Left cardiac atrium (tissue), 4 donors: ENCODE measurements at regions not wholly inside any gene's neighbourhood (a gene's known extent, or its start where the extent isn't known, plus 50 kb on each side); places are given as distances from the start of the nearest gene placed in this dataset.

Experiments used
- ATAC-seq, 2 donors: fragments of 200-7000 bp; cut with Tn5 transposase; one replicate each; pipeline ENCODE4 v1.9.1; 2020; ENCODE audit warnings: mild to moderate bottlenecking in 2 of 2, moderate library complexity in 2 of 2
- DNase-seq: peaks from one replicate; pipeline ENCODE4 v3.0.0-alpha.2; 2020
- intact Hi-C, 2 donors: fragments of 100-400 bp; cut with DNase I; formaldehyde crosslinking; loops; one replicate each; pipeline versions ENCODE4 v1.14.1 to v1.15.1; 2022 to 2023
- donor health status: DM: no; HTN: yes; CAD: no.
- donor health status: DM: no; HTN: yes; CAD: no; lungs with severe emphysema.
- donor health status: DM: yes; HTN: yes; CAD: no.
- donor health status: Dilated cardiomyopathy.

- no peak for ATAC-seq
- DNase-seq: no peak
- intact Hi-C loops: no loop called here
These were observed 235.4 kb upstream of the SESN3 start for GRCh38 chr11:95466416-95466815.

DNA sequence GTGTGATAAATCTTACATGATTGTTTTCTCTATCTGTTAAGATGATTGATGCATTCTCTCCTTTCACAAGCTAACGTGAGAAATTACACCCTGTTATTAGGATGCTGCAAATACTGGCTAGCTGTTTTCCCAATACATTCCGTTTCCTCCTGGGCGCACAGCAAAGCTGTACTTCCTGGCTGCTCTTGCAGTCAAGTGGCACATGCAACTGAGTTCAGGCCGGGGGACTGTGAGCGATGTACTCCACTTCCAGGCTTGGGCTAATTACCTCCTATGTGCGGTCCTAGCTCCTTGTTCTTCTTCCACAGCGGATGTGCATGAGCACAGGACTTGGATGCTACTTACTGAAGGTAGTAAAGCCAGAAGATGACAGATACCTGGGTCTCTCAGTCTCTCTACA, 234.9 kb upstream of the SESN3 start:
- ATAC-seq (no peak), DNase-seq (no peak)
- intact Hi-C loops: no loop called here

- ATAC-seq (no peak), DNase-seq (no peak)
- intact Hi-C loops: no loop called here
These were observed 230.9 kb upstream of the SESN3 start for GRCh38 chr11:95461858-95462257.

DNA sequence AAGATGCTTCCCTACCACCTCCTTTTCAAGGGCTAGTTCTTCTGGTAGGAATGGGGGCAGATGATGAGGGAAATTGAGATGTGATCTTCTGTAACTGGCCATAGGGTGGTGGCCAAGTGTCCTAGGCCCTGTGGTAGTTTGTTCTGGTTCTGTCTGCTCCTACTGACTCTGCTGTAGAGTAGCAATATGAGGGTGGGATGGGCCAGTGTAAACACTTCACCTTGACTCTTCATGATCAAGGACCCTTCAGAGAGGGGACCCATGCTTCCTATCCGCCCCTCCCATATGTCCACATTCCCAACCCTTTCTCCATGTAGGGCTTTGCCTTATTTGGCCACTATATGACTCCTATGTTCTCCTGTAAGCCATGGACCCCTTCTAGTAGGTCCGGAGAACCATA, 230.3 kb upstream of the SESN3 start:
- no peak for DNase-seq
- ATAC-seq: no peak
- intact Hi-C loops: no loop called here

DNA sequence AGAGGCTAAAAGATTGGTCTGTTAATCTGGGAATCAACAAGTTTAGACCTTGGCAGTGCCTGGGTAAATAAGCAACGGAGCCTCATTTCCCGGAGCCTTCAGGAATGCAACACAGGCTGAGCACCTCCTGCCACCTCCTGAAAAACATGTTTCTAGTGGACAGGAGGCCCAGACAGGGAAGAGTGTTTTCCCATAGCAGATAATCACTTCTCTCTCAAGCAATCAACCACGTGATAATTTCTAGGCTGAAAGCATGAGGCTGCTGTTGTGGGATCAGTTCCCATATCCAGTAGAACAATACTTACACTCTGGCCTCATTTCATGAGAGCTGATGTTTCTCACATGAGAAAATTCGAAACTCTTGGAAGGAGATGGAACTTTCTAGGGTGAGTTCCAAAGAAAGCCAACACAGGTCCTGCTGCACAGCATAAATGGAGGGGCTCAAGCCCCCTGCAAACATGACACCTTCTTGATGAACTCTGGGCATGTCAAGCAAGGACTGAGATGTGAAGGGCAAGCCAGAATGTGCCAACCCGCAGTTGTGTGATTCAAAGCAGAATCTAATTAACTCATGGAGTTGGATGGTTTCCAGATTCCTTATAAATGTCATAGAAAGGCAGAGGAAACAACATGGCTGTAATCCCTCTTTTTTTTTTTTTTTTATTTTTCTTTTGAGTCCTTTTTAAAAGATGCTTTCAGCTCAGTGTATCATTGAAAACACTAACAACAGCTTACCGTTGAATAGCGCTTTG, 228.5 kb upstream of the SESN3 start:
- no peak for DNase-seq
- intact Hi-C loops: no loop called here
- peak; percentile 67 to 87 for ATAC-seq

DNA sequence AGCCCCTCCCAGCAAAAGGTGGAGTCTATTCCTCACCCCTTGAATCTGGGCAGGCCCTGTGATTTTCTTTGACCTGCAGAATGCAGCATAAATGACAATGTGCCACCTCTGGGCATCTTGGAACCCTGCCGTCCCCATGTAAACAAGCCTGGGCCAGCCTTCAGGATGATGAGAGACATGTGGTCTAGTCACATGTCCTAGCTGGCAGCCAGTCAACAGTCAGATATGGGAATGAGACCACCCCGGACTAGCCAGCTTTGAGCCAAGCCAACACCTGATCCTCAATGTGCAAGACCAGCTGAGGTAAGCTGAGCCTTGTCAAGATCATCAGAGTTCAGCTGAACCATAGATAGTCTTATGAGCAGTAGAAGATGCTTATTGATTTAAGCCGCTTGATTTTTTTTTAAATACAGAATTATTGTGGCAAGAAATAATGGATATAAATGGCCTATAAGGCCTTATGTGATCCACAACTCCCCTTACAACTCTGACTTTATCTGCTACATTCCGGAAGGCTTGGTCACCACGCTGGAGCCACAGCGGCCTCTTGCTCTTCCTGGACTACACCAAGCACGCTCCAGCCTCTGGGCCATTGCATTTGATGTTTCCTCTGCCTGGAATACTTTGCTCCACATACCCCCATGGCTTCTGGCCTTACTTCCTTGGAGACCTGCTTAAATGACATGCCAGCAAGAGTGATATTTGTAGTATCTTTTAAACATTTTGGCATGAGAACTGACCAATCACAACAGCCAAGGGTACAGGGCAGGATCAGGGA, 225.9 kb upstream of the SESN3 start:
- intact Hi-C loops: no loop called here
- ATAC-seq (peak in 1 of 2 donors; percentile 34), DNase-seq (no peak)

DNA sequence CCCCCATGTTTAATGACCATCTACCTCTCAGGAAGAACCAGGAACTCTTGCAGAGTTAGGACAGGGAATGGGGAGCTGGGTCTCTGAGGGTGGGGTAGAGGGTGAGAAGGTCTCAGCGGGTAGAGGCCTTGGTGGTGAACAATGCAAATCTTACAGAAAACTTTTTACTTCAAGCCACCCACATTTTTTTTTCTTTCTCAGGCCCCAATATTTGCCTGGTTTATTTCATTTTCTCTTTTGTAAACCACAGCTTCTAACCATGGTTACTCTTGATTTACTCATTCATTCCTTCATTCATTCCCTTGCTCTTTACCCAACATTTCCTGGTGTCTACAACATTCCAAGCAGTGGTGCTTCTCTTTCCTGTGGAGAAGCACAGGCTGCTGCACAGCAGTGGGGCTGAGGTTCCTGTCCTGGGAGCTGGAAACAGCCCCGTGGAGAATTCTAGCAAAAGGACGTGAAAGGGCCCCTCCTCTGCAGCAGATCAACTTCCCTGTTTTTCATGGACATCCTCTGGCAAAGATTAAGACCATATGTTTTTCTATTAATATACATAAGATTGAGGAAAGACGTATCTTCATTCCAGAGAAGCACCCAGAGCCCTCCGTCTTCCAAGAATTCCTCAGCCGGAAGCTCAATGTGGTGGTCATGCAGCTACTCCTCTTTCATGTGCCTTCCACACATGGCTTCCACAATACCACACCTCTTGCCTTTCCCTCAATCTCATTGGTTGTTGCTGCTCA, 224.4 kb upstream of the SESN3 start:
- no peak for DNase-seq
- ATAC-seq: no peak
- intact Hi-C loops: no loop called here

DNA sequence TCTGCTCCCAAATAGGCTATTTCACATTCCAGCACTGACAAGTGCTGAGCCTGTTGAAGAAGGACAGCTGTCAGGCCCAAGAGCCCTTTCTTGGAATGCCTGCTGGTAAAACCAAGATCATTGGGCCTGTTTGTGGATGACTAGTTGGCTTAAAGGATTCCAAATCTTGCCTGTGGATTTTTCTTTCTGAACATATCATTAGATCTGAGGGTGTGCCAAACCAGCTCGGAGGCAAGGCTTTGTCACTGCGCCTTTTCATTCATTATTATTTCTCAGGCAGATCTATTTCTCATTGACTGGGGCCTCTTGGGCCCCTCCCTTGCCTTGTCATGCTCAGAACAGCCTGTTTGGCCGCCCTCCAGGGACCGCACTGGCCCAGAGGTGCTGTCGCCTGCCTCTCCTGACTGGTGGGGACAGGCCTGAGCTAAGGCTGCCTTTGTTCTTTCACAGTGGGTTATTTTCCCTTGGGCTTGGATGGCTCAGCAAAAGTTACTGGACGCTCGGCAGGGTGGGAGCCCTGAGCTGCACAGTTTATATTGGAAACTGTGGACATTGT, 222.7 kb upstream of the SESN3 start:
- DNase-seq (peak; percentile 73), ATAC-seq (peak; percentile 79 to 80)
- intact Hi-C loops: no loop called here

DNA sequence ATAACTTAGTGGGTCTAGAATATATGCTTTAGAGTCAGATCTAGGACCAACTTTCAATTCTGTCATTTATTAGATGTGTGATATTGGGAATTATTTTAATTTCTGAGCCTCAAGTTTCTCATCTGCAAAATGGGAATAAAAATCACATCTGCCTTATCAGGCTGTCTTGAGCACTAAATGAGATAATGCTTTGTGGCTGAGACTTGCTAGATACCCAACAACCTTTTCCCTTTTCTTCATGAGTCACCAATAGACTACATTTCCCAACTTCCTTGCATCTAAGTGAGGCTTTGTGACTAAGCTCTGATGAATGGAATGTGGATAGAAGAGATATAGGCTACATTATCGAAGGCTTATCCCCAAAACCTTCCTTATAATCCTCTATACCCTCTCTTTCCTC, 220.7 kb upstream of the SESN3 start:
- DNase-seq: no peak
- intact Hi-C loops: no loop called here
- ATAC-seq: peak in 1 of 2 donors; percentile 41

DNA sequence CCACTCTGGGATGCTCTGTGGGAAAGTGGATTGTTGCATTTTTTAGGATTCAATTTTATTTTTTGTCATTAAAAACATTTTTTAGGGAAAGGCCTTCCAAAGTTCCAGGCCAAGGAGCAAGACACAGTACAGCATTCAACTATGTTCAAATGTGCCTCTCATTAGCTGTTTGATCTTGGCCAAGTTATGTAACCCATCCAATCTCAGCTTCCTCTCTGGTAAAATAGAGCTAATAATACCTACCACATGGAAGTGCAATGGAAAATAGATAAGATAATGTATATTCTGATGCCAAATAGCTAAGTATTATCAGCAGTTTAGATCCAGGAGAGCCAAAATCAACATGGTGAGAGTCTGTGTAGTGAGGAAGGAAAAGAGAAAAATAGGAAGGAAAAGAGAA, 220.3 kb upstream of the SESN3 start:
- peak; percentile 63 to 70 for ATAC-seq
- intact Hi-C loops: no loop called here
- no peak for DNase-seq

DNA sequence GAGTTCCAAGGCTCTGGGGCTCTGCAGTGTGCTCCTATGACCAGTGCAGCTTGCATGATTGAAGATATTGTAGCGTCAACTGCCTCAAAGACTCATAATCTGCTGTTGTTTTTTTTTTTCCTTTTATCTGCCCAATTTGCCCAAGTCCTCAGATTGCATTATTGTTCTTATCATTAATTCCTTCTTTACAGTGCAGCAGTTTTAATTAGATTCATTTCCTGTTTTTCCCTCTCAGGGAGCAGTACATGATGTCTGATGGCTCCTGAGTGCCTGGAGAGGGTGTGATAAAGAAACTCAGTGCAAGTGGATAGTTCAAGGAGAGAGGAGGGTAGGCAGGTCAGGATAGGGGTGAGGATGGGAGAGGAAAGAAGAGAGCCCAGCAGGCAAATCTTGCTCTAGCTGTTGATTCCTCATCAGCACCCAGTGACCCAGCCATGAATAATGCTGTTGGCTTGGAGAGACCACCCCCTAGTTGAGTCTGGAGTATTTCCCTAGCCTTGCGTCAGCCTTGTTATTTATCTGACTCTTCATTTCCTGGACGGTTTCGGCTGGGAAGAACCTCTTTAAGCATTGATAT, 219.6 kb upstream of the SESN3 start:
- intact Hi-C loops: no loop called here
- ATAC-seq (peak; percentile 40 to 60), DNase-seq (peak; percentile 37)

- intact Hi-C loops: no loop called here
- DNase-seq: no peak
- ATAC-seq: no peak
These were observed 214.8 kb upstream of the SESN3 start for GRCh38 chr11:95445746-95446333.

DNA sequence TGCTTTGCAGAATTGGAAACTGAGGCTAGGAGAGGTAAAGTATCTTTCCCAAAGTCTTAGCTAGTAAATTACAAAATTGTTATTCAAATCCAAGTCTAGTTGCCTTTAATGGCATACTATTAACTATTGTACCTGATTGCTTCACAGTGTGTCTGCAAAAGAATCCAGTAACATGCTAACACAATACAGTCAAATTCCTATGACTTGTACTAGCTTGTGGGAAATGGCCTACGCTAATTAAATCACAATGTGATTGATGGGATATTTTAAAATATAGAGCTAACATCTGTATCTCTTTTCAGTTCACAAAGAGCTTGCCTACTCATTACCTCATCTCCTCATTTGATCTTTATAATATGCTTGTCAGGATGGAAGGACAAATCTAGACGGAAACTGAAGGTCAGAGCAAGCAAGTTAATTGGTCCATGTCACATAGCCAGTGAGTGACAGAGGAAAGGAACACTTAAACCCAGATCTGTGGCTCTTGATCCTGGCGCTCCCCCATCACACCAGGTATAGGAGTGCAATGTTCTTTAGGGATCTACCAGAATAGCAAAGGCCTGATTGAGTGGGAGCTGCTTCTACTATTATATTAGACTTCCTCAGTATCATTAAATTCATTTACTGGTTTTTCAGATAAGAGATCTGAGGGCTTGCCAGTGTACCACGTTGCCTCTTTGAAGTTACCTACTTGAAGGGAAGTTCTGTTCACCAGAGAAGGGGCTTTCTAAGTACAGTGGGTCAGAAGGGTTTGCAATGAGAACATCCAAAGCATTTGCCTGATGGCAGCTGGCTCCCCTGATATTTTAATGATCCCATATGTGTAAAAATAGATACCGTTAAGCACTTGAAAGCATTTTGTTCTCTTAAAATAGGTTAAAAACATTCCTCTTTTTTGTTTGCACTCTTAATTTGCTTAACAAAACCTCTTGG, 213.6 kb upstream of the SESN3 start:
- intact Hi-C loops: no loop called here
- ATAC-seq (no peak), DNase-seq (no peak)

DNA sequence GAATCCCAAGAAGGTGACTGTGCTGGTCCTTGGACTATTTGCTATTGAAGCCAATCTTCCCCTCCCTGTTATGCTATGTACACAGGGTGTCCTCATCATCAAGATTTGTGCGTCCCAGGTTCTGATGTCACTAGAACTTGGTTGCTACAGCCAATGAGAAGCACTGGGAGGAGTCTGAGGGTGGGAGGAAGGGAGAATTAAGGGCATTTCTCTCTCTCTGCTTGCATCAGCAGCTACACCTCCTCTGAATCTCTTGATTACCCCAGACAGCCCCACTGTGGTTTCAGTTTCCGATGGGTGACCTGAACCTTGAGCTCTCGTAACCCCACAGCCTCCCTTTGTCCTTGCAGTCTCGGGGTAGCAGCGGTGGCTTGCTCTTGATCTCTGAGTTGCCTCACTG, 212.4 kb upstream of the SESN3 start:
- intact Hi-C loops: no loop called here
- DNase-seq (no peak), ATAC-seq (no peak)

- DNase-seq (no peak), ATAC-seq (no peak)
- intact Hi-C loops: no loop called here
These were observed 211.6 kb upstream of the SESN3 start for GRCh38 chr11:95442531-95443050.

- intact Hi-C loops: no loop called here
- ATAC-seq: peak in 1 of 2 donors; percentile 27
- DNase-seq: no peak
These were observed 204.8 kb upstream of the SESN3 start for GRCh38 chr11:95435628-95436353.

DNA sequence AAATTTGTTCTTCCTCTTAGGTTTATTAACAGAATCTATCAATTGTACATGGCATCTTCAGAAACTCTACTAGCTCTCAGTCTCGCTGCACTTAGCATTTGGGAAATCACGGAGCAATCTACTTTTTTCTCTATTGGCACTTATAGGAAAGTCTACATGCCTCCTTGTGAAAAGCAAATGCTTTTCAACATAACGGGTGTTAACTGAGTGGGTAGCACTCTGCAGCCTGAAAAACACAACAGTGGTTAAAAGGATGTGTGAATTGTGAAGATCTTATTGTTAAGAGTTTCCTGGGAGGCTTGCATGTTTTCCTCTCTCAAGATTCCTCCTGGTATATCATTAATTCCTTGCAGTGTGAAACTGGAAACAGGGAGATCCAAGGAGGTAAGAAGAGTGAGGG, 204.2 kb upstream of the SESN3 start:
- DNase-seq: no peak
- intact Hi-C loops: no loop called here
- no peak for ATAC-seq
